GM21717 (cell line): ENCODE measurements at regions not wholly inside any gene's neighbourhood (a gene's known extent, or its start where the extent isn't known, plus 50 kb on each side); places are given as distances from the start of the nearest gene placed in this dataset.

Experiments used
- ATAC-seq: cut with Tn5 transposase; IDR thresholded peaks from one replicate; pipeline ENCODE4 v1.9.1; 2021; ENCODE audit warnings: mild to moderate bottlenecking, moderate library complexity; ENCODE audit not compliant: unreplicated experiment

- ATAC-seq = no peak
Measured at GRCh38 chr6:76448109-76448508, 375.6 kb upstream of the IMPG1 start.

- no peak for ATAC-seq
Measured at GRCh38 chr6:76441875-76442274, 369.4 kb upstream of the IMPG1 start.

GRCh38 chr6:76439811-76440210 is 367.3 kb upstream of the IMPG1 start:
- no peak for ATAC-seq

- ATAC-seq = no peak
Measured at GRCh38 chr6:76438768-76439167, 366.3 kb upstream of the IMPG1 start.

GRCh38 chr6:76435174-76435573 is 362.7 kb upstream of the IMPG1 start:
- ATAC-seq = no peak

GRCh38 chr6:76422511-76423213 is 350.2 kb upstream of the IMPG1 start:
- ATAC-seq = no peak

GRCh38 chr6:76420094-76420493 is 347.6 kb upstream of the IMPG1 start:
- ATAC-seq = peak; percentile 59

GRCh38 chr6:76418560-76419223 is 346.2 kb upstream of the IMPG1 start:
- no peak for ATAC-seq

GRCh38 chr6:76416821-76417605 is 344.6 kb upstream of the IMPG1 start:
- ATAC-seq = no peak

- no peak for ATAC-seq
Measured at GRCh38 chr6:76403064-76403463, 330.6 kb upstream of the IMPG1 start.

- no peak for ATAC-seq
Measured at GRCh38 chr6:76397966-76398365, 325.5 kb upstream of the IMPG1 start.

GRCh38 chr6:76382201-76382600 is 309.7 kb upstream of the IMPG1 start:
- ATAC-seq = no peak

- no peak for ATAC-seq
Measured at GRCh38 chr6:76381612-76382011, 309.1 kb upstream of the IMPG1 start.

GRCh38 chr6:76351275-76351674 is 278.8 kb upstream of the IMPG1 start:
- ATAC-seq = no peak

GRCh38 chr6:76347539-76347938 is 275.1 kb upstream of the IMPG1 start:
- no peak for ATAC-seq

GRCh38 chr6:76342611-76343160 is 270.2 kb upstream of the IMPG1 start:
- ATAC-seq = no peak

- no peak for ATAC-seq
Measured at GRCh38 chr6:76330031-76330430, 257.6 kb upstream of the IMPG1 start.

- ATAC-seq = no peak
Measured at GRCh38 chr6:76326871-76327270, 254.4 kb upstream of the IMPG1 start.
